K562 (cell line): ENCODE measurements at regions not wholly inside any gene's neighbourhood (a gene's known extent, or its start where the extent isn't known, plus 50 kb on each side); places are given as distances from the start of the nearest gene placed in this dataset.
A peak's percentile ranks its signal among the peaks of the same experiment; 100 is the strongest.

Experiments
- BRD4 ChIP-seq: fragments of 200-600 bp; sonication (generic); IDR thresholded peaks from 2 replicates; pipeline ENCODE4 v1.6.1; 2017; ENCODE audit warnings: inconsistent platforms
- E2F3 ChIP-seq: fragments of 250-450 bp; sonication (Bioruptor Pico); IDR thresholded peaks from 2 replicates; pipeline ENCODE4 v1.4.0; 2020; ENCODE audit warnings: mild to moderate bottlenecking
- HMBOX1 ChIP-seq: sonication (generic); IDR thresholded peaks from 2 replicates; pipeline ENCODE4 v1.6.1; 2016
- HMG20A ChIP-seq: fragments of 450-650 bp; formaldehyde crosslinking; conservative IDR thresholded peaks from 2 replicates; pipeline ENCODE4 v1.4.0; 2020; ENCODE audit warnings: mild to moderate bottlenecking, mixed read lengths
- IFI16 ChIP-seq: fragments of 250-450 bp; sonication (Bioruptor Pico); IDR thresholded peaks from 2 replicates; pipeline ENCODE4 v2.1.2; 2022; ENCODE audit warnings: mild to moderate bottlenecking, inconsistent platforms
- NR2C1 ChIP-seq, 2 experiments: fragments of 450-650 bp; IDR thresholded peaks; 2 replicates each; pipeline ENCODE4 v1.6.1; 2017; ENCODE audit warnings: mild to moderate bottlenecking in 2 of 2, antibody characterized with exemption in 1 of 2, inconsistent platforms in 1 of 2, missing compliant biosample characterization in 1 of 2, missing genetic modification characterization in 1 of 2
- RBBP5 ChIP-seq: fragments of 200-600 bp; sonication (generic); IDR thresholded peaks from 2 replicates; pipeline ENCODE4 v1.6.1; 2012; ENCODE audit warnings: borderline replicate concordance, mild to moderate bottlenecking, low read length, control low read depth, inconsistent platforms; ENCODE audit not compliant: insufficient read depth, poor library complexity, severe bottlenecking
- RHOXF2B ChIP-seq: fragments of 250-450 bp; sonication (Bioruptor Pico); conservative IDR thresholded peaks from 2 replicates; pipeline ENCODE4 v1.5.1; 2021
- TRIM25 ChIP-seq: fragments of 450-650 bp; IDR thresholded peaks from 2 replicates; pipeline ENCODE4 v1.7.0; 2016; ENCODE audit warnings: borderline replicate concordance
- U2AF1 ChIP-seq: fragments of 200-400 bp; formaldehyde crosslinking; optimal IDR thresholded peaks from 2 replicates; pipeline ENCODE3; 2017; ENCODE audit warnings: mild to moderate bottlenecking, low read depth, low read length, moderate library complexity
- ZNF23 ChIP-seq: fragments of 250-450 bp; sonication (Bioruptor Pico); IDR thresholded peaks from 2 replicates; pipeline ENCODE4 v1.4.0; 2020; ENCODE audit warnings: mild to moderate bottlenecking
- ZNF408 ChIP-seq: fragments of 250-450 bp; sonication (Bioruptor Pico); IDR thresholded peaks from 2 replicates; pipeline ENCODE4 v1.4.0; 2020; ENCODE audit warnings: low read depth, mild to moderate bottlenecking, moderate library complexity
- TF ChIP-seq, protein P1 (sequence below): sonication (generic); formaldehyde crosslinking; IDR thresholded peaks from 2 replicates; pipeline ENCODE4 v1.8.1; 2022; ENCODE audit warnings: missing genetic modification reagents
- TF ChIP-seq, protein P2 (sequence below): IDR thresholded peaks from 2 replicates; pipeline ENCODE4 v1.6.1; 2012; ENCODE audit warnings: low read depth, low read length, improper control_type of control experiment, borderline replicate concordance
- TF ChIP-seq, protein P3 (sequence below): sonication (generic); formaldehyde crosslinking; IDR thresholded peaks from 2 replicates; pipeline ENCODE4 v1.8.0; 2022; ENCODE audit warnings: missing genetic modification reagents, mild to moderate bottlenecking, moderate library complexity, borderline replicate concordance
- TF ChIP-seq, protein P4 (sequence below): fragments of 250-450 bp; sonication (Bioruptor Pico); IDR thresholded peaks from 2 replicates; pipeline ENCODE4 v1.4.0; 2020; ENCODE audit warnings: mild to moderate bottlenecking, moderate library complexity
- TF ChIP-seq, protein P5 (sequence below), 3 experiments: IDR thresholded peaks in 2 of 3; conservative IDR thresholded peaks in 1 of 3; 2 replicates each; pipeline ENCODE4 v1.5.1; 2011 to 2012; ENCODE audit warnings: low read length in 3 of 3, mild to moderate bottlenecking in 3 of 3, control low read depth in 2 of 3, improper control_type of control experiment in 1 of 3, inconsistent platforms in 1 of 3, low read depth in 1 of 3, mixed read lengths in 1 of 3, moderate library complexity in 1 of 3; ENCODE audit not compliant: insufficient read depth in 2 of 3

GRCh38 chr15:31435261-31435911 lies 108.8 kb downstream of the KLF13 start (continued):
- no peak for TF ChIP-seq U2AF1
- TF ChIP-seq, protein P1, sequence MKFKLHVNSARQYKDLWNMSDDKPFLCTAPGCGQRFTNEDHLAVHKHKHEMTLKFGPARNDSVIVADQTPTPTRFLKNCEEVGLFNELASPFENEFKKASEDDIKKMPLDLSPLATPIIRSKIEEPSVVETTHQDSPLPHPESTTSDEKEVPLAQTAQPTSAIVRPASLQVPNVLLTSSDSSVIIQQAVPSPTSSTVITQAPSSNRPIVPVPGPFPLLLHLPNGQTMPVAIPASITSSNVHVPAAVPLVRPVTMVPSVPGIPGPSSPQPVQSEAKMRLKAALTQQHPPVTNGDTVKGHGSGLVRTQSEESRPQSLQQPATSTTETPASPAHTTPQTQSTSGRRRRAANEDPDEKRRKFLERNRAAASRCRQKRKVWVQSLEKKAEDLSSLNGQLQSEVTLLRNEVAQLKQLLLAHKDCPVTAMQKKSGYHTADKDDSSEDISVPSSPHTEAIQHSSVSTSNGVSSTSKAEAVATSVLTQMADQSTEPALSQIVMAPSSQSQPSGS (CRISPR knock-in tag), result no peak
- no peak for TF ChIP-seq ZNF23 (CRISPR knock-in tag)
- TF ChIP-seq TRIM25, result no peak
- no peak for TF ChIP-seq IFI16
- no peak for TF ChIP-seq E2F3 (CRISPR knock-in tag)
- TF ChIP-seq NR2C1 (IDR thresholded peaks at IDR 0.05), result no peak
- no peak for TF ChIP-seq NR2C1 (tag; IDR thresholded peaks at IDR 0.05)
- no peak for TF ChIP-seq RHOXF2B
- TF ChIP-seq, protein P2, sequence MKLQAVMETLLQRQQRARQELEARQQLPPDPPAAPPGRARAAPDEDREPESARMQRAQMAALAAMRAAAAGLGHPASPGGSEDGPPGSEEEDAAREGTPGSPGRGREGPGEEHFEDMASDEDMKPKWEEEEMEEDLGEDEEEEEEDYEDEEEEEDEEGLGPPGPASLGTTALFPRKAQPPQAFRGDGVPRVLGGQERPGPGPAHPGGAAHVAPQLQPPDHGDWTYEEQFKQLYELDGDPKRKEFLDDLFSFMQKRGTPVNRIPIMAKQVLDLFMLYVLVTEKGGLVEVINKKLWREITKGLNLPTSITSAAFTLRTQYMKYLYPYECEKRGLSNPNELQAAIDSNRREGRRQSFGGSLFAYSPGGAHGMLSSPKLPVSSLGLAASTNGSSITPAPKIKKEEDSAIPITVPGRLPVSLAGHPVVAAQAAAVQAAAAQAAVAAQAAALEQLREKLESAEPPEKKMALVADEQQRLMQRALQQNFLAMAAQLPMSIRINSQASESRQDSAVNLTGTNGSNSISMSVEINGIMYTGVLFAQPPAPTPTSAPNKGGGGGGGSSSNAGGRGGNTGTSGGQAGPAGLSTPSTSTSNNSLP, result no peak
- TF ChIP-seq, protein P3, sequence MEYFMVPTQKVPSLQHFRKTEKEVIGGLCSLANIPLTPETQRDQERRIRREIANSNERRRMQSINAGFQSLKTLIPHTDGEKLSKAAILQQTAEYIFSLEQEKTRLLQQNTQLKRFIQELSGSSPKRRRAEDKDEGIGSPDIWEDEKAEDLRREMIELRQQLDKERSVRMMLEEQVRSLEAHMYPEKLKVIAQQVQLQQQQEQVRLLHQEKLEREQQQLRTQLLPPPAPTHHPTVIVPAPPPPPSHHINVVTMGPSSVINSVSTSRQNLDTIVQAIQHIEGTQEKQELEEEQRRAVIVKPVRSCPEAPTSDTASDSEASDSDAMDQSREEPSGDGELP (CRISPR knock-in tag), result peak; percentile 23; the same call in 1 of the 2 replicates
- no peak for TF ChIP-seq BRD4
- TF ChIP-seq ZNF408 (CRISPR knock-in tag), result no peak
- TF ChIP-seq RBBP5, result no peak
- TF ChIP-seq, protein P4, sequence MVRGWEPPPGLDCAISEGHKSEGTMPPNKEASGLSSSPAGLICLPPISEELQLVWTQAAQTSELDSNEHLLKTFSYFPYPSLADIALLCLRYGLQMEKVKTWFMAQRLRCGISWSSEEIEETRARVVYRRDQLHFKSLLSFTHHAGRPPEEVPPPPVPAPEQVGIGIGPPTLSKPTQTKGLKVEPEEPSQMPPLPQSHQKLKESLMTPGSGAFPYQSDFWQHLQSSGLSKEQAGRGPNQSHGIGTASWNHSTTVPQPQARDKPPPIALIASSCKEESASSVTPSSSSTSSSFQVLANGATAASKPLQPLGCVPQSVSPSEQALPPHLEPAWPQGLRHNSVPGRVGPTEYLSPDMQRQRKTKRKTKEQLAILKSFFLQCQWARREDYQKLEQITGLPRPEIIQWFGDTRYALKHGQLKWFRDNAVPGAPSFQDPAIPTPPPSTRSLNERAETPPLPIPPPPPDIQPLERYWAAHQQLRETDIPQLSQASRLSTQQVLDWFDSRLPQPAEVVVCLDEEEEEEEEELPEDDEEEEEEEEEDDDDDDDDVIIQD, result no peak
- TF ChIP-seq HMBOX1, result no peak
- TF ChIP-seq, protein P5, sequence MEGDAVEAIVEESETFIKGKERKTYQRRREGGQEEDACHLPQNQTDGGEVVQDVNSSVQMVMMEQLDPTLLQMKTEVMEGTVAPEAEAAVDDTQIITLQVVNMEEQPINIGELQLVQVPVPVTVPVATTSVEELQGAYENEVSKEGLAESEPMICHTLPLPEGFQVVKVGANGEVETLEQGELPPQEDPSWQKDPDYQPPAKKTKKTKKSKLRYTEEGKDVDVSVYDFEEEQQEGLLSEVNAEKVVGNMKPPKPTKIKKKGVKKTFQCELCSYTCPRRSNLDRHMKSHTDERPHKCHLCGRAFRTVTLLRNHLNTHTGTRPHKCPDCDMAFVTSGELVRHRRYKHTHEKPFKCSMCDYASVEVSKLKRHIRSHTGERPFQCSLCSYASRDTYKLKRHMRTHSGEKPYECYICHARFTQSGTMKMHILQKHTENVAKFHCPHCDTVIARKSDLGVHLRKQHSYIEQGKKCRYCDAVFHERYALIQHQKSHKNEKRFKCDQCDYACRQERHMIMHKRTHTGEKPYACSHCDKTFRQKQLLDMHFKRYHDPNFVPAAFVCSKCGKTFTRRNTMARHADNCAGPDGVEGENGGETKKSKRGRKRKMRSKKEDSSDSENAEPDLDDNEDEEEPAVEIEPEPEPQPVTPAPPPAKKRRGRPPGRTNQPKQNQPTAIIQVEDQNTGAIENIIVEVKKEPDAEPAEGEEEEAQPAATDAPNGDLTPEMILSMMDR (IDR thresholded peaks at IDR 0.05 in 2 of 3, conservative IDR thresholded peaks at IDR 0.05 in 1 of 3; ENCODE audit: insufficient read depth in 2 of 3, low read depth in 1 of 3, low read length in 3 of 3), result peak; percentile 94 to 99 (median 99)
- TF ChIP-seq HMG20A, result no peak
